ENCODE measurements at regions not wholly inside any gene's neighbourhood (a gene's known extent, or its start where the extent isn't known, plus 50 kb on each side); places are given as distances from the start of the nearest gene placed in this dataset.

DNA sequence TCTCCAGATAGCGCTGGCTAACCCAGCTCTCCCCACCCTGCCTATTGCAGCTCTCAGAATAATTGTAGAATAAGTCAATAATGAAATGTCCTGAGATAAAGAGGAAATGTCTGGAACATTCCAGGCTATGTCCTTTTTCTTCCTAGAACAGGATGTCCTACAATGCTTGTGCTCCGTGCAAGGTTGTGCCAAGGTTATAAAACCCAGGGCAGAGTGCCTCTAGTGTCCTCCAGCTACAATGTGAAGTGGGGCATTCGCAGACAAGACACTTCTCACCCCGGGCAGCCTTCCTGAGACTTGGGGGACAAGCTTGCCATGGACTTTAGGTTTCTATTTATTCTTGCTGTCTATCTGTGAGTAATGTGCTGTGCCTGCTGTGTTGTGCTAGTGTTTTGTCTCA lies 900.6 kb downstream of the TUSC7 start:
- no peak for ATAC-seq
- no peak overlapping the region for H3K27ac ChIP-seq (ENCODE audit: low read length)
- CTCF ChIA-PET = no interaction called here
- H3F3A ChIP-seq (ENCODE audit: low read length, unreplicated experiment) = no peaks in the 10 kb centered on the region
- no peak overlapping the region for H3K9ac ChIP-seq (ENCODE audit: low read length)
- H3K4me1 ChIP-seq (ENCODE audit: insufficient read depth, low read length) = no peaks in the 10 kb centered on the region
- DNase-seq = no peak
- H2AFZ ChIP-seq (ENCODE audit: low read length) = no peak overlapping the region
- no peaks in the 10 kb centered on the region for H3K27me3 ChIP-seq (ENCODE audit: low read length)
- no TSS peak for BruUV-seq (replicated peaks)
- no peaks in the 10 kb centered on the region for H4K20me1 ChIP-seq (ENCODE audit: low read length)
- no peak overlapping the region for H3K4me3 ChIP-seq (ENCODE audit: low read length)
- no peak overlapping the region for H3K4me2 ChIP-seq (ENCODE audit: low read length)
- no peaks in the 10 kb centered on the region for H3K79me2 ChIP-seq (ENCODE audit: low read length)
- H3K36me3 ChIP-seq (ENCODE audit: low read depth, low read length) = no peaks in the 10 kb centered on the region
- TF ChIP-seq EZH2 (IDR thresholded peaks at IDR 0.05; ENCODE audit: low read length, unreplicated experiment) (no peak), EZH2phosphoT487 (IDR thresholded peaks at IDR 0.05; ENCODE audit: borderline replicate concordance, low read length) (no peak)
- TF ChIP-seq, protein P1, sequence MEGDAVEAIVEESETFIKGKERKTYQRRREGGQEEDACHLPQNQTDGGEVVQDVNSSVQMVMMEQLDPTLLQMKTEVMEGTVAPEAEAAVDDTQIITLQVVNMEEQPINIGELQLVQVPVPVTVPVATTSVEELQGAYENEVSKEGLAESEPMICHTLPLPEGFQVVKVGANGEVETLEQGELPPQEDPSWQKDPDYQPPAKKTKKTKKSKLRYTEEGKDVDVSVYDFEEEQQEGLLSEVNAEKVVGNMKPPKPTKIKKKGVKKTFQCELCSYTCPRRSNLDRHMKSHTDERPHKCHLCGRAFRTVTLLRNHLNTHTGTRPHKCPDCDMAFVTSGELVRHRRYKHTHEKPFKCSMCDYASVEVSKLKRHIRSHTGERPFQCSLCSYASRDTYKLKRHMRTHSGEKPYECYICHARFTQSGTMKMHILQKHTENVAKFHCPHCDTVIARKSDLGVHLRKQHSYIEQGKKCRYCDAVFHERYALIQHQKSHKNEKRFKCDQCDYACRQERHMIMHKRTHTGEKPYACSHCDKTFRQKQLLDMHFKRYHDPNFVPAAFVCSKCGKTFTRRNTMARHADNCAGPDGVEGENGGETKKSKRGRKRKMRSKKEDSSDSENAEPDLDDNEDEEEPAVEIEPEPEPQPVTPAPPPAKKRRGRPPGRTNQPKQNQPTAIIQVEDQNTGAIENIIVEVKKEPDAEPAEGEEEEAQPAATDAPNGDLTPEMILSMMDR (conservative IDR thresholded peaks at IDR 0.05; ENCODE audit: low read depth, low read length) = no peak
- no peaks in the 10 kb centered on the region for H3K9me2 ChIP-seq (replicated peaks; ENCODE audit: low read length)
- intact Hi-C loops (cut with micrococcal nuclease) = no loop called here
- POLR2A ChIA-PET (ENCODE audit: unreplicated experiment) = no interaction called here
- H3K9me3 ChIP-seq (ENCODE audit: low read length) = peaks cover 16% of the 10 kb centered on the region; the same call in 1 of the 2 replicates

GRCh38 chr3:117611211-117611610 lies 901.6 kb downstream of the TUSC7 start:
- ATAC-seq = no peak
- intact Hi-C loops (cut with micrococcal nuclease) = no loop called here

DNA sequence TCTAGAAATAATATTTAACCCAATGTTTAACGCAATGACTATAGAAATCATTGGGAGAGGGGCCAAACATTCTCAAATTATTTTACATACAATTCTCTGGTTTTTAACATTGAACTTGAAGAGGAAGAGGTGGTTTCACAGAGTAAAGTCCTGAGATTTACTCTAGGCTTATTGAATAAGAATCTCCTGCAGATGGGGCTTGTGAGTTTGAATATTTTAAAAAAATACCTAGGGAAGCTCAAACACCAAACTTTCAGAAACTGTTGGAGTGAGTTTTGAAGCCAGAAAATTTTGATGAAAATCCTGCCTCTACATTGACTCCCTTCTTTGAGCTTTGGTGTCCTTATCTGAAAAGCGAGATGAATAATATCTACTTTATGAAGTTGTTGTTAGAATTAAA lies 906.6 kb downstream of the TUSC7 start:
- Histone ChIP-seq H3K9me3 (ENCODE audit: low read length) (peaks cover 25% of the 10 kb centered on the region), H3K4me2 (ENCODE audit: low read length) (no peak overlapping the region), H3K79me2 (ENCODE audit: low read length) (no peaks in the 10 kb centered on the region), H3K27ac (ENCODE audit: low read length) (no peak overlapping the region), H3F3A (ENCODE audit: low read length, unreplicated experiment) (no peaks in the 10 kb centered on the region), H4K20me1 (ENCODE audit: low read length) (no peaks in the 10 kb centered on the region), H3K36me3 (ENCODE audit: low read depth, low read length) (no peaks in the 10 kb centered on the region), H3K4me1 (ENCODE audit: insufficient read depth, low read length) (no peaks in the 10 kb centered on the region), H3K9me2 (replicated peaks; ENCODE audit: low read length) (no peaks in the 10 kb centered on the region), H2AFZ (ENCODE audit: low read length) (no peak overlapping the region), H3K4me3 (ENCODE audit: low read length) (no peak overlapping the region), H3K27me3 (ENCODE audit: low read length) (no peaks in the 10 kb centered on the region), H3K9ac (ENCODE audit: low read length) (no peak overlapping the region)
- TF ChIP-seq EZH2phosphoT487 (IDR thresholded peaks at IDR 0.05; ENCODE audit: borderline replicate concordance, low read length) (no peak), EZH2 (IDR thresholded peaks at IDR 0.05; ENCODE audit: low read length, unreplicated experiment) (no peak)
- TF ChIP-seq, protein P1 (conservative IDR thresholded peaks at IDR 0.05; ENCODE audit: low read depth, low read length) = no peak
- no TSS peak for BruUV-seq (replicated peaks)
- no peak for ATAC-seq
- ChIA-PET CTCF (no interaction called here), POLR2A (ENCODE audit: unreplicated experiment) (no interaction called here)
- intact Hi-C loops (cut with micrococcal nuclease) = no loop called here
- no peak for DNase-seq

More at GRCh38 chr3:117611211-117611610, 901.6 kb downstream of the TUSC7 start:
- Histone ChIP-seq H3K9me2 (replicated peaks; ENCODE audit: low read length) (no peaks in the 10 kb centered on the region), H3K9ac (ENCODE audit: low read length) (no peak overlapping the region), H3K4me1 (ENCODE audit: insufficient read depth, low read length) (no peaks in the 10 kb centered on the region), H3F3A (ENCODE audit: low read length, unreplicated experiment) (no peaks in the 10 kb centered on the region), H3K9me3 (ENCODE audit: low read length) (peaks cover 23% of the 10 kb centered on the region), H3K36me3 (ENCODE audit: low read depth, low read length) (no peaks in the 10 kb centered on the region), H3K4me3 (ENCODE audit: low read length) (no peak overlapping the region), H3K79me2 (ENCODE audit: low read length) (no peaks in the 10 kb centered on the region), H3K27me3 (ENCODE audit: low read length) (no peaks in the 10 kb centered on the region), H4K20me1 (ENCODE audit: low read length) (no peaks in the 10 kb centered on the region), H3K27ac (ENCODE audit: low read length) (no peak overlapping the region), H2AFZ (ENCODE audit: low read length) (no peak overlapping the region), H3K4me2 (ENCODE audit: low read length) (no peak overlapping the region)
- no TSS peak for BruUV-seq (replicated peaks)
- CTCF ChIA-PET = no interaction called here
- POLR2A ChIA-PET (ENCODE audit: unreplicated experiment) = no interaction called here
- no peak for DNase-seq
- TF ChIP-seq, protein P1 (conservative IDR thresholded peaks at IDR 0.05; ENCODE audit: low read depth, low read length) = no peak
- TF ChIP-seq EZH2 (IDR thresholded peaks at IDR 0.05; ENCODE audit: low read length, unreplicated experiment) (no peak), EZH2phosphoT487 (IDR thresholded peaks at IDR 0.05; ENCODE audit: borderline replicate concordance, low read length) (no peak)

Measured in PC-3 (cell line).